Adrenal gland (tissue), 9 donors: ENCODE measurements at regions not wholly inside any gene's neighbourhood (a gene's known extent, or its start where the extent isn't known, plus 50 kb on each side); places are given as distances from the start of the nearest gene placed in this dataset.

Source experiments
- DNase-seq, 7 donors: peaks; one replicate each; pipeline ENCODE4 v3.0.0-alpha.2; 2019 to 2020
- H3K27ac ChIP-seq, 5 donors: fragments of 200-600 bp; sonication (generic) in 4 of 5; 1 replicate in 3 of 5; 2 replicates in 2 of 5; pipeline versions ENCODE4 v1.5.1 to v1.8.0; 2016 to 2020; ENCODE audit warnings: mild to moderate bottlenecking in 1 of 5
- H3K27me3 ChIP-seq: fragments of 200-600 bp; 2 replicates; pipeline ENCODE4 v1.8.0; 2021
- H3K36me3 ChIP-seq, 2 donors: fragments of 200-600 bp; replicated peaks in 1 of 2; 1 replicate in 1 of 2; 2 replicates in 1 of 2; pipeline versions ENCODE4 v1.5.1 to v1.8.0; 2018 to 2022
- H3K4me1 ChIP-seq, 2 donors: fragments of 200-600 bp; replicated peaks in 1 of 2; 1 replicate in 1 of 2; 2 replicates in 1 of 2; pipeline versions ENCODE4 v1.5.1 to v1.8.0; 2018 to 2021
- H3K4me3 ChIP-seq, 4 donors: fragments of 200-600 bp; sonication (generic) in 3 of 4; one replicate each; pipeline ENCODE4 v1.5.1; 2016 to 2018
- H3K9me3 ChIP-seq, 3 donors: fragments of 200-600 bp; sonication (generic) in 1 of 3; replicated peaks in 1 of 3; 1 replicate in 2 of 3; 2 replicates in 1 of 3; pipeline versions ENCODE4 v1.5.1 to v1.8.0; 2016 to 2021
- POLR2A ChIP-seq, 2 donors: fragments of 450-650 bp; IDR thresholded peaks; one replicate each; pipeline ENCODE4 v1.6.1; 2017; ENCODE audit warnings: antibody characterized with exemption in 2 of 2, mild to moderate bottlenecking in 2 of 2, moderate library complexity in 1 of 2
- WGBS, 4 donors: extraction: QIAGEN DNeasy Blood & Tissue Kit in 2 of 4; methylation state at CpG; one replicate each; pipeline versions ENCODE4 v1.1.5 to v1.1.7; 2013 to 2017; 5-methylcytosine and 5-hydroxymethylcytosine counted together
- intact Hi-C, 2 donors: fragments of 100-400 bp; cut with DNase I; formaldehyde crosslinking; loops; one replicate each; pipeline versions ENCODE4 v1.14.1 to v1.15.0; 2022 to 2023
- TF ChIP-seq, protein P1 (sequence below), 6 experiments: fragments of 450-650 bp in 4 of 6; fragments of 200-600 bp in 2 of 6; sonication (generic) in 1 of 6; IDR thresholded peaks; 1 replicate in 5 of 6; 2 replicates in 1 of 6; pipeline versions ENCODE4 v1.5.1 to v1.8.0; 2016 to 2021; ENCODE audit warnings: antibody characterized with exemption in 6 of 6, mild to moderate bottlenecking in 2 of 6, moderate library complexity in 1 of 6
- donor health status: healthy with polysubstance abuse.
- donor health status: Bipolar disorder and iron deficiency.
- donor health status: DM: yes; HTN: yes; CAD: no.
- donor health status: DM: no; HTN: no; CAD: no.
- donor health status: DM: no; HTN: no; CAD: no.

DNA sequence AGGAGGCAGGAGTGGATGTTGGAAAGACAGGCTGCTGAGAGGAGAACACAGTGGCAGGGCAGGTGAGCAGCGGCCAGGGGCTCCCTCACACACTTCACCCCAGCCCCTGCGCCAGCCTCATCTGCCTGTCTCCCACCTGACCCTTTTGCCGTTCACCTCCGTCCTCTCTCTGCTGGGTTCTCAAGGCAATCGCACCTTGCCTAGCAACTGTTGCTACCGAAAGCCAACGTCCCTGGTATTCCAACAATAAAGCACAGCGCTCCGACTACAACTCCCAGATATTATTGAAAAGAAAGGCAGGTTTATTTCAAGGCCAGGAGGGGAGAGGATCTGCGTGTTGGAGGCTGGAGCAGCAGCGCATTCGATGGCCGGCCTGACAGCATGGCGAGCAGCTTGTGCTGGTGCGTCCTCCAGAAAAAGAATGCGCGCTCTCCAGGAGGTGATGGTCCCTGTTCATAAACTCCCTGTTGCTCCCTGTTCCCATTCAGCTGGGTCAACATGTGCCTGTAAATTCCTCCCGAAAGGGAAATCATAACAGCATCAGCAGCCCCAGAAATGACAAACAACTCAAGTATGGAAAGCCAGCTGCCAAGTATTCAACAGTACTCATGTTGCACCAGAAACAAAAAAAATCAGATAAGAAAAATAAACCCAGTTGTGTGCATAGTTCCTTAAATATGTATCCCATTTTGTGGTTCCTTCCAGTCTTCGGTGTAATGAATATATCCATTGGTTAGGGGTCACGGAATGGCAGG is 153.0 kb upstream of the DIO3 start:
- Histone ChIP-seq H3K4me3 (no peak overlapping the region), H3K4me1 (no peaks in the 10 kb centered on the region), H3K36me3 (no peaks in the 10 kb centered on the region), H3K27me3 (peaks cover 12% of the 10 kb centered on the region), H3K27ac (peak overlapping the region in 2 of 5 donors; percentile 47 to 81), H3K9me3 (no peaks in the 10 kb centered on the region)
- WGBS, 4 donors: 68 to 85% (median 74%) methylated on average over 18 to 20 of the region's 20 CpGs
- TF ChIP-seq POLR2A (IDR thresholded peaks at IDR 0.05): no peak
- TF ChIP-seq, protein P1, sequence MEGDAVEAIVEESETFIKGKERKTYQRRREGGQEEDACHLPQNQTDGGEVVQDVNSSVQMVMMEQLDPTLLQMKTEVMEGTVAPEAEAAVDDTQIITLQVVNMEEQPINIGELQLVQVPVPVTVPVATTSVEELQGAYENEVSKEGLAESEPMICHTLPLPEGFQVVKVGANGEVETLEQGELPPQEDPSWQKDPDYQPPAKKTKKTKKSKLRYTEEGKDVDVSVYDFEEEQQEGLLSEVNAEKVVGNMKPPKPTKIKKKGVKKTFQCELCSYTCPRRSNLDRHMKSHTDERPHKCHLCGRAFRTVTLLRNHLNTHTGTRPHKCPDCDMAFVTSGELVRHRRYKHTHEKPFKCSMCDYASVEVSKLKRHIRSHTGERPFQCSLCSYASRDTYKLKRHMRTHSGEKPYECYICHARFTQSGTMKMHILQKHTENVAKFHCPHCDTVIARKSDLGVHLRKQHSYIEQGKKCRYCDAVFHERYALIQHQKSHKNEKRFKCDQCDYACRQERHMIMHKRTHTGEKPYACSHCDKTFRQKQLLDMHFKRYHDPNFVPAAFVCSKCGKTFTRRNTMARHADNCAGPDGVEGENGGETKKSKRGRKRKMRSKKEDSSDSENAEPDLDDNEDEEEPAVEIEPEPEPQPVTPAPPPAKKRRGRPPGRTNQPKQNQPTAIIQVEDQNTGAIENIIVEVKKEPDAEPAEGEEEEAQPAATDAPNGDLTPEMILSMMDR (IDR thresholded peaks at IDR 0.05): no peak
- intact Hi-C loops: no loop called here
- DNase-seq: no peak

DNA sequence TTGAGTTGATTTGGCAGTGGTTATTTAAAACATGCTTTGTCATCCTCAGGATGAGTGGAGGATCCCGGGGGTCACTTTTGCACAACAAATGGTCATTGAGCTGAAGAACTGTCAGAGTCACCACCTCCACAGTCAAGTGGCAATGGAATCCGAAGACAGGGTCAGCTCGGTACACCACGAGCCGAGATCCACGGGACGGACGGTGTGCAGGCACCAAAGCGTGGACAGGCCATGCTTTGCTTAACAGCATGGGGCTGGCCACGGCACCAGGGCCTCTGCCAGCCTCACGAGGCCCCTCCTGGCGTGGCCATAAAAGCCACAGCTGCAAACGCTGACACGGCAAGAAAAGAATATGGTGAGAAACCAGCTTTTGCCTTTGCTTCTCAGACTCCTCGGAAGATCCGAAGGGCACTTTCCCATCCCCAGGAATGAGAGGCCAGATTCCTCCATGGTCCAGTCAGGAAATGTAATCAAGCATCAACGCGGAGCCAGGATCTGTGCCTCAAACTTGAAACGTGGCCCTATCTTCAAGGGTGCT is 152.2 kb upstream of the DIO3 start:
- TF ChIP-seq POLR2A (IDR thresholded peaks at IDR 0.05): no peak
- TF ChIP-seq, protein P1 (IDR thresholded peaks at IDR 0.05): no peak
- H3K9me3 ChIP-seq: no peaks in the 10 kb centered on the region
- H3K4me1 ChIP-seq: no peaks in the 10 kb centered on the region
- WGBS, 4 donors: 86 to 92% (median 87%) methylated on average over 12 to 19 of the region's 19 CpGs
- H3K36me3 ChIP-seq: no peaks in the 10 kb centered on the region
- H3K27me3 ChIP-seq: peaks cover 12% of the 10 kb centered on the region
- DNase-seq: no peak
- intact Hi-C loops: no loop called here
- peak overlapping the region in 1 of 5 donors; percentile 66 for H3K27ac ChIP-seq
- no peak overlapping the region for H3K4me3 ChIP-seq

DNA sequence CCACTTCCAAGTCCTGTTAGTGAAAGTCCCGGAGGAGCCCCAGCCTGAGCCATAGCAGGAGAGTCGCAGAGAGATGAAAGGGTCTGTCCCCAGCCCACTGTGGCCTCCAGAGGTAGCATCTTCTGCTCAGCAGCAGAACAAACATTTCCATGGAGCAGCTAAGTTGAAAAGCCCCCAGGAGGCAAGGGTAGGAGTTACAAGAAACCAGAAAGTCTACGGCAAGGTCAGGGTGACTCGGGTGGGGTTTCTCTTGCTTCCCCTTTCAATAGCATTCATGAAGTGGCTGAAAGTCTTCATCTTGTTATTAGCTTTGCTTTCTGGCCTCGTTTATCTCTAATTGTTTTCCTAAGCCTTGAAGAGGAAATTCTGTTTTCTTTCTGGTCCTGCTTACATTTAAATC is 151.2 kb upstream of the DIO3 start:
- Histone ChIP-seq H3K4me1 (no peaks in the 10 kb centered on the region), H3K27ac (no peak overlapping the region), H3K4me3 (no peak overlapping the region), H3K27me3 (peaks cover 7% of the 10 kb centered on the region), H3K36me3 (no peaks in the 10 kb centered on the region), H3K9me3 (no peaks in the 10 kb centered on the region)
- no peak for DNase-seq
- WGBS, 4 donors: 49 to 57% (median 56%) methylated on average over 5 of the region's 5 CpGs
- intact Hi-C loops: no loop called here
- TF ChIP-seq POLR2A (IDR thresholded peaks at IDR 0.05): no peak
- TF ChIP-seq, protein P1 (IDR thresholded peaks at IDR 0.05): no peak

DNA sequence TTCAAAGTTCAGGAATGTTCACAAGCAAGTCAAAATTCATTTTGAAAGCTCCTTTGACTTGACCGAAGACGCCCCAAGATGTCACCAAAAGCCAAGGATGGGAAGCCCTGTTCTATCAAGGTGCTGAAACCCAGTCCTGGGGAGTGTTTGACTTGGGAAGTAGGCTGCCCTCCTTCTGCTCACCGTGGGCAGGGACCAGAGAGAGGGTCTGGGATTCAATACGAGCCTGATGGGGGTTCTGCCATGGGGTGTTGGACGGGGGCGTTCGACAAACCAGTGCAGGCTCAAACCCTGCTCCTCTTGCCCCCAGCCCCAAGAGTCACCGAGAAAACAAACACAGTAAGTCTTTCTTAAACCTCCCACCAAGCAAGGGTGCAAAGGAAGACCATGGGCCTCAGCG is 150.1 kb upstream of the DIO3 start:
- H3K9me3 ChIP-seq: no peaks in the 10 kb centered on the region
- 86 to 95% (median 92%) methylated on average over 9 of the region's 9 CpGs for WGBS, 4 donors
- H3K4me1 ChIP-seq: no peaks in the 10 kb centered on the region
- H3K4me3 ChIP-seq: no peak overlapping the region
- intact Hi-C loops: no loop called here
- peaks cover 15% of the 10 kb centered on the region for H3K27me3 ChIP-seq
- TF ChIP-seq, protein P1 (IDR thresholded peaks at IDR 0.05): no peak
- TF ChIP-seq POLR2A (IDR thresholded peaks at IDR 0.05): no peak
- DNase-seq: no peak
- no peaks in the 10 kb centered on the region for H3K36me3 ChIP-seq
- H3K27ac ChIP-seq: no peak overlapping the region
